Ectodermal cell (in vitro differentiated cells): ENCODE measurements at regions not wholly inside any gene's neighbourhood (a gene's known extent, or its start where the extent isn't known, plus 50 kb on each side); places are given as distances from the start of the nearest gene placed in this dataset.

Source experiments
- H3K27ac ChIP-seq: 2 replicates; pipeline ENCODE4 v1.7.0; 2013; ENCODE audit warnings: mild to moderate bottlenecking, low read depth, low read length; ENCODE audit not compliant: insufficient read depth, poor library complexity, severe bottlenecking
- H3K27me3 ChIP-seq: 2 replicates; pipeline ENCODE4 v1.7.0; 2013; ENCODE audit warnings: mild to moderate bottlenecking, low read length; ENCODE audit not compliant: insufficient read depth, control insufficient read depth, poor library complexity, severe bottlenecking
- H3K36me3 ChIP-seq: one replicate; pipeline ENCODE4 v1.7.0; 2013; ENCODE audit warnings: low read length; ENCODE audit not compliant: control insufficient read depth, insufficient read depth
- H3K4me1 ChIP-seq: one replicate; pipeline ENCODE4 v1.7.0; 2013; ENCODE audit warnings: low read length; ENCODE audit not compliant: control insufficient read depth, insufficient read depth
- H3K4me3 ChIP-seq: 2 replicates; pipeline ENCODE4 v1.7.0; 2013; ENCODE audit warnings: low read depth, low read length, control low read depth; ENCODE audit not compliant: insufficient read depth
- H3K9me3 ChIP-seq: 2 replicates; pipeline ENCODE4 v1.7.0; 2013; ENCODE audit warnings: mild to moderate bottlenecking, low read length, moderate library complexity; ENCODE audit not compliant: control insufficient read depth
- WGBS, 2 experiments: methylation state at CpG; one replicate each; pipeline ENCODE4 v1.1.7; 2013; ENCODE audit warnings: missing lambda C conversion rate in 2 of 2; 5-methylcytosine and 5-hydroxymethylcytosine counted together

- H3K36me3 ChIP-seq, result no peaks in the 10 kb centered on the region
- peaks cover 4% of the 10 kb centered on the region for H3K4me1 ChIP-seq
- no peak overlapping the region for H3K27ac ChIP-seq
- H3K27me3 ChIP-seq, result no peaks in the 10 kb centered on the region
- no peaks in the 10 kb centered on the region for H3K9me3 ChIP-seq
- H3K4me3 ChIP-seq, result no peak overlapping the region
- 93 to 94% methylated on average over 2 of the region's 2 CpGs for WGBS, 2 experiments
These were observed 542.9 kb upstream of the IMPG1 start for GRCh38 chr6:76615395-76615794.

- H3K36me3 ChIP-seq, result no peaks in the 10 kb centered on the region
- no peaks in the 10 kb centered on the region for H3K9me3 ChIP-seq
- no CpG with 5 or more reads among the region's 1 CpG for WGBS, 2 experiments
- peaks cover 4% of the 10 kb centered on the region for H3K4me1 ChIP-seq
- no peak overlapping the region for H3K4me3 ChIP-seq
- H3K27ac ChIP-seq, result no peak overlapping the region
- H3K27me3 ChIP-seq, result no peaks in the 10 kb centered on the region
These were observed 540.5 kb upstream of the IMPG1 start for GRCh38 chr6:76612954-76613353.

- H3K36me3 ChIP-seq, result no peaks in the 10 kb centered on the region
- 91 to 95% methylated on average over 4 of the region's 4 CpGs for WGBS, 2 experiments
- peaks cover 4% of the 10 kb centered on the region for H3K4me1 ChIP-seq
- no peaks in the 10 kb centered on the region for H3K9me3 ChIP-seq
- H3K27ac ChIP-seq, result no peak overlapping the region
- no peak overlapping the region for H3K4me3 ChIP-seq
- H3K27me3 ChIP-seq, result no peaks in the 10 kb centered on the region
These were observed 536.7 kb upstream of the IMPG1 start for GRCh38 chr6:76609160-76609559.

- no peak overlapping the region for H3K27ac ChIP-seq
- H3K9me3 ChIP-seq, result no peaks in the 10 kb centered on the region
- WGBS, 2 experiments, result 84 to 87% methylated on average over 3 of the region's 3 CpGs
- no peaks in the 10 kb centered on the region for H3K27me3 ChIP-seq
- H3K36me3 ChIP-seq, result no peaks in the 10 kb centered on the region
- H3K4me3 ChIP-seq, result no peak overlapping the region
- no peaks in the 10 kb centered on the region for H3K4me1 ChIP-seq
These were observed 521.6 kb upstream of the IMPG1 start for GRCh38 chr6:76594109-76594508.

- WGBS, 2 experiments, result 91 to 92% methylated on average over 3 of the region's 3 CpGs
- no peaks in the 10 kb centered on the region for H3K36me3 ChIP-seq
- H3K27ac ChIP-seq, result no peak overlapping the region
- H3K9me3 ChIP-seq, result no peaks in the 10 kb centered on the region
- H3K4me3 ChIP-seq, result no peak overlapping the region
- H3K4me1 ChIP-seq, result no peaks in the 10 kb centered on the region
- no peaks in the 10 kb centered on the region for H3K27me3 ChIP-seq
These were observed 521.2 kb upstream of the IMPG1 start for GRCh38 chr6:76593668-76594067.

GRCh38 chr6:76592566-76592965, 520.1 kb upstream of the IMPG1 start:
- Histone ChIP-seq H3K36me3 (no peaks in the 10 kb centered on the region), H3K27ac (no peak overlapping the region), H3K4me1 (no peaks in the 10 kb centered on the region), H3K27me3 (no peaks in the 10 kb centered on the region), H3K4me3 (no peak overlapping the region), H3K9me3 (no peaks in the 10 kb centered on the region)

- no peaks in the 10 kb centered on the region for H3K4me1 ChIP-seq
- no peak overlapping the region for H3K4me3 ChIP-seq
- 91 to 100% methylated on average over 2 of the region's 2 CpGs for WGBS, 2 experiments
- no peaks in the 10 kb centered on the region for H3K36me3 ChIP-seq
- no peaks in the 10 kb centered on the region for H3K27me3 ChIP-seq
- H3K27ac ChIP-seq, result no peak overlapping the region
- no peaks in the 10 kb centered on the region for H3K9me3 ChIP-seq
These were observed 514.8 kb upstream of the IMPG1 start for GRCh38 chr6:76587271-76587670.

GRCh38 chr6:76584121-76584520, 511.7 kb upstream of the IMPG1 start:
- no peaks in the 10 kb centered on the region for H3K9me3 ChIP-seq
- H3K27ac ChIP-seq, result no peak overlapping the region
- H3K4me1 ChIP-seq, result no peaks in the 10 kb centered on the region
- no peaks in the 10 kb centered on the region for H3K27me3 ChIP-seq
- 77% methylated on average over 2 of the region's 2 CpGs for WGBS, 2 experiments
- H3K4me3 ChIP-seq, result no peak overlapping the region
- H3K36me3 ChIP-seq, result no peaks in the 10 kb centered on the region

GRCh38 chr6:76578746-76579145, 506.3 kb upstream of the IMPG1 start:
- Histone ChIP-seq H3K4me1 (no peaks in the 10 kb centered on the region), H3K27me3 (no peaks in the 10 kb centered on the region), H3K36me3 (no peaks in the 10 kb centered on the region), H3K4me3 (no peak overlapping the region), H3K27ac (no peak overlapping the region), H3K9me3 (no peaks in the 10 kb centered on the region)
- WGBS, 2 experiments, result 70 to 93% methylated on average over 1 of the region's 1 CpG

GRCh38 chr6:76574746-76575145, 502.3 kb upstream of the IMPG1 start:
- H3K4me3 ChIP-seq, result no peak overlapping the region
- H3K27ac ChIP-seq, result no peak overlapping the region
- no peaks in the 10 kb centered on the region for H3K9me3 ChIP-seq
- 10 to 29% methylated on average over 2 to 4 of the region's 4 CpGs for WGBS, 2 experiments
- H3K4me1 ChIP-seq, result no peaks in the 10 kb centered on the region
- H3K36me3 ChIP-seq, result no peaks in the 10 kb centered on the region
- H3K27me3 ChIP-seq, result no peaks in the 10 kb centered on the region

GRCh38 chr6:76565932-76566331, 493.5 kb upstream of the IMPG1 start:
- no peaks in the 10 kb centered on the region for H3K36me3 ChIP-seq
- no peaks in the 10 kb centered on the region for H3K9me3 ChIP-seq
- no peaks in the 10 kb centered on the region for H3K4me1 ChIP-seq
- H3K27me3 ChIP-seq, result no peaks in the 10 kb centered on the region
- no peak overlapping the region for H3K27ac ChIP-seq
- no peak overlapping the region for H3K4me3 ChIP-seq
